HG02642 (cell line): ENCODE measurements at regions not wholly inside any gene's neighbourhood (a gene's known extent, or its start where the extent isn't known, plus 50 kb on each side); places are given as distances from the start of the nearest gene placed in this dataset.

Experiments used
- ATAC-seq: cut with Tn5 transposase; IDR thresholded peaks from one replicate; pipeline ENCODE4 v1.9.1; 2021; ENCODE audit warnings: mild to moderate bottlenecking; ENCODE audit not compliant: unreplicated experiment, poor library complexity

DNA sequence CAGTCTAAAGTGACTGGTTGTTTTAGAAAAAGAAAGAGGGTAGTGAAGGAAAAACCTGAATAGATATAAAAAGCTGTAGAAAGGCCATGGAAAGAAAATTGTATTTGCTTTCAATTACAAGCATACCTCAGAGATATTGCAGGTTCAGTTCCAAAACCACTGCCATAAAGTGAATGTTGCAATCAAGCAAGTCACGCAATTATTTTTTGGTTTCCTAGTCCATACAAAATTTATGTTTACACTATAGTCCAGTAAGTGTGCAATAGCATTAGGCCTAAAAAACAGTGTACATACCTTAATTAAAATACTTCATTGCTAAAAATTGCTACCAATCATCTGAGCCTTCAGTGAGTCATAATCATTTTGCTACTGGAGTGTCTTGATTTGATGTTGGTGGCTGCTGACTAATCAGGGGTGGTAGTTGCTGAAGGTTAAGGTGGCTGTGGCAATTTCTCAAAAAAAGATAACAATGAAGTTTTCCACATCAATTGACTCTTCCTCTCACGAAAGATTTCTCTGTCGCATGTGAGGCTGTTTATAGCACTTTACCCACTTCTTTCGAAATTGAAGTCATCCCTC, 2003.8 kb upstream of the PIK3C3 start:
- no peak for ATAC-seq

DNA sequence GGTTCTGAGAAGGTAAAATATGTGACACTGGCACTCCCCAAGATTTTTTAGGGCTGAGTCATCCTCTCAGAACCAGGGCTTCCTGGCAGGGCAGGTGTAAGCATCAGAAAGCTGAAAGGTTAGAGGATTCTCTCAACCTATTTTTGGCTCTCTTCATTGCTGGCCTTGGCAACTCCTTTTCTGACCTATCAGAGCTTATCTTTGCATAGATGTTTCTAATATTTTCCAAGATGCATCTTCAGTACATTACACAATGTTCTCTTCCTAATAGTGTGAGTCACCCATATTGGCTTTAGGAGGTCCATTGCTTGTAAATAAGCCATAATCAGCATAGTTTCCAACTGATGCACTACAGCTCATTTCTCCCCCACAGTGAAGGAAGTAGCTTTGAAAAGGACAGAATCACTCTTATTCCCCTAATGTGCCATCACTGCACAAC, 2008.4 kb upstream of the PIK3C3 start:
- ATAC-seq, result no peak

DNA sequence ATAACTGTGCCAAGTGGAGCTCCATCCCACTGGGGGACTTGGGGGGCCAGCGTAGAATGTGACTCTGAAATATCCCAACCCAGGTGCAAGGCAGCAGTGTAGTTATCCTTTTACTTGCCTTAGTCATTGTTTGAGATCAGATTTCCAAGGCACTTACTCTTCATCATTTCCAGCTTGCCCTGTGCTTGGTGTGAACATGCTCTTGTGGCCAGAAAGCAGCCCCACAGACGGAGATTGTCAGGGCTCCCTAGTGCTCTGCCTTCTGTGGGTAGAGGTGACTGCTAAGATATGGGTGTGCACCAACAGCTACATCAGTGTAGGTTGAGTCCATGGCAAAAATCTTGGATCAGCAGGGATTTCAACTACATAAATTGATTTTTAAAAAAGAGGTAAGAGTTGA, 2010.0 kb upstream of the PIK3C3 start:
- ATAC-seq, result no peak

DNA sequence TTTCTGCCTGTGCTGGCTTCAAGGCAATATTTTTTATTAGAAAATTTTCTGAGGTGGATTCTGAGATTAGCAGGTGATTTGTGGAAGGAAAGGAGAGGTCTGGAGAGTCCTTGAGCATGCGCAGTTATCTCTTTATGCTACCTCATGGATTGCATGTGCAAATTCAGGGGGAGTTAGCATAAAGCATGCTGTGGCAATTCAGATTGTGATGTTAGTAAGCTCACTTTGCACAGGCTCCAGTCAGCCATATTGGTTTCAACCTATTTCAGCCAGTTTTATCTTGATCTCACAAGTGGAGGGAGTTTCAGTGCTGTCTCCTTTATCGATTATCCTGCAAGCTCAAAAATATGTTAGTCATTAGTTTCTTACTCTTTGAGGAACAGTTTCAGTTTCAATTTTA, 2012.3 kb upstream of the PIK3C3 start:
- no peak for ATAC-seq

DNA sequence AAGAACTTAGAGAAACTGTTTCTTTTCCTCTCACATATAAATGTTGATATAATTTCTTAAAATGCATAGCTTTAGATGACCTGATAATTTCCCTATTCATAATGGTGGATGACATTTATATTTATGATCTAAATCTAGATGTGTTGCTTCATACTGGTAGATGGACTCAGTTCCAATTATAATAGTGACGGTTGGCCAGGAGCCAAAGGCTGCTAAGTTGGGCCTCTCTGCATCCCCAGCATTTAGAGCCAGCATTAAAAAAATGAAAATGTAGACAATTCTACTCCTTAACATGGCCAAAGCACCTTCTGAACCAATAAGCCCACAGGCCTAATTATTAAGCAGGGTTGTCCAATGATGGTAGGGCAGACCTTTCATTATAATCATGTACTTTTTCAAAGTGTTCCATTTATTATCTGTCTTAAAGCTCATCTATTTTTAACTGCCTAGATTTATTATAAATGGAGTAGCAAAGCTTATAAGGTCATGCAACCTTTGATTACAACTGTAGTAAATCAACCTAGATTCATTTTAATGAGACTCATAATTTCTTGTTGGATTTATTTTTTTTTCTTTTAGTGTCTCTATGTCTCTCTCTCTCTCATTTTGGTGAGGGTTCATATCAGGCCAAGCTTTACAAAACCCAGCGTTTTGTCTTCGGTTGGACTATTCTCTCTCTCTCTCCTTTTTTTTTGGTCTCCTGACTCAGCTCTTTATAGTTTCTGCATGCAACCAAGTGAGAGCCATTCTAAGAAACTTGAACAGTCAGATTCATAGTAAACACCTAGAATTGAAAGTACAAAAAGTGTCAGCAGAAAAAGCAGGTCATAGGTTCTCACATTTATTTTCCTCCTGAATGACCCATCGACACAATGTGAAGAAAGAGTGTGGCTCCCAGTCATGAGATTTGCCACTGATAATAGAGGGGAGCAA, 2016.1 kb upstream of the PIK3C3 start:
- ATAC-seq, result no peak

DNA sequence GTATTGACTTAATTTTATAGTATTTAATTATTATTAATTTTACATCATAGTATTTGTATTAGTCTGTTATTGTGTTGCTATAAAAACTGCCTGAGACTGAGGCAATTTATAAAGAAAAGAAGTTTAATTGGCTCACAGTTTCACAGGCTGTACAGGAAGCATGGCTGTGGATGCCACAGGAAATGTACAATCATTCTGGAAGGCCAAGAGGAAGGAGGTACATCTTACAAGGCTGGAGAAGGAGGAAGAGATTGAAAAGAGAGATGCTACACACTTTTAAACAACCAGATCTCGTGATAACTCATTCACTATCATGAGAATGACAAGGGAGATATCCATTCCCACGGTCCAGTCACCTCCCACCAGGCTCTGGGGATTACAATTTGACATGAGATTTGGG, 2019.4 kb upstream of the PIK3C3 start:
- no peak for ATAC-seq

DNA sequence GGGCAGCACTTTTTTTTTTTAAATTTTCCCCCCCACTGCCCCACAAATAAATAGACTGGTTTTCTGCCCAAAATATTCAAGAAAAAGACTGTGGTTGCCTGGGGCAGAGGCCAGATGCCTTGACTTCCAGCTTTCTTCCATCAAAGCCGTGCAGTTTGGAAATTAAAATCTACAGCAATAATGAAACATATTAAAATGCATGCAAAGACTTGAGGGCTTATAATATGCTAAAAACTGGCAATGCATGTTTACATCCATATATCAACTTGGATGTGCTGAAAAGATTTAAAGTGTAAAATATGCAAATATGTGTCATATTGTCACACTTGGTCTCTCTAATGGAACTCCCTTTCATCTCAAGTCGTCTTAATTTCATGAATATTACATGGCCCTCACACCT, 2036.2 kb upstream of the PIK3C3 start:
- no peak for ATAC-seq

DNA sequence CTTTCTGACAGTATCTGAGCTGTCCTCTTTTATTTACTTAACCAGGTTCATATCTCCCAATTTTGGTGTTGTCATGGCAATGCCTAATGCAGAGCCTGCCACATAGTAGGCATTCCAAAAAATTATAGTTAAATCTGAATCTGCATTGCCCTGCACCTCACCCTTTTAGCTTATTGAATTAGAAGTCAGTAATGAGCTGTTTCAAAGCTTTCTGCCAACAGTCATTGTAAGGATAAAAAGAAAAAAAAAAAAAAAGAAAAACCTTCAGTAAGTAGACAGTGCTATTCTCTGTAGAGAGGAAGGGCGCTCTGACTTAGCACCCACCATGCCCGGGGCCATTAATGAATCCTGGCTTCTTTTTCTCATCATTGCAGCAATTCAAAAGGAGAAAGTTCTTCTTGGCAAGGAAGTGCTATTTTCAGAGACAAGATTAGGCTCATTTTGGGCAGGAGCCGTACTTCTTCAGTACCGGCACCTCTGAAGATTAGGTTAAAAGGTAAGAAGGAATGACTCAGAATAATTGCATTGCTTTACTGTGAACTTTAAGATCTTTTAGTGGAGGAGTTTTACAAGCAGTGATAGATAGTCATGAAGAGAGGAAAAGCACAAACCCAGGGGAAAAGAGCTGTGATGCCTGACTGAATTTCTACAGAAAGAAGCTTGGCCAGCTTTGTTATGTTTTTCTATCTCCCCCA, 2041.2 kb upstream of the PIK3C3 start:
- no peak for ATAC-seq

DNA sequence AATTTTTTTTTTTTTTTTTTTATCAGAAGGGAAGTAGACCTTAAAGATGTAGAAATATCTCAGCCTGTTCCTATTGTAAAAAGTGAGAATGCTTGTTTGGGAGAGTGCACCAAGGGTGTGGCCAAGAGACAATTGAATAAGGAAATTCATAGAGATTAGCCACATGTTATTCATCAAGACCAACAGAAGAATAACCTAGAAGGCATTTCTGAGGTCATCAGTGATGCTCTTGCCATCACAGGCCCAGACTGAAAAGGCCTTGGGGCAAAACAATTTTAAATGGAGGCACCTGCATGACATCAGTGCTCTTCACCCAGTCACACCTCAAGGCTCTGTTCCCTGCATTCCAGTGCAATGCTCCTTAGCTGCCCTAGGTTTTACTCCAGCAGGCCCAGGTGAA, 2043.3 kb upstream of the PIK3C3 start:
- no peak for ATAC-seq

DNA sequence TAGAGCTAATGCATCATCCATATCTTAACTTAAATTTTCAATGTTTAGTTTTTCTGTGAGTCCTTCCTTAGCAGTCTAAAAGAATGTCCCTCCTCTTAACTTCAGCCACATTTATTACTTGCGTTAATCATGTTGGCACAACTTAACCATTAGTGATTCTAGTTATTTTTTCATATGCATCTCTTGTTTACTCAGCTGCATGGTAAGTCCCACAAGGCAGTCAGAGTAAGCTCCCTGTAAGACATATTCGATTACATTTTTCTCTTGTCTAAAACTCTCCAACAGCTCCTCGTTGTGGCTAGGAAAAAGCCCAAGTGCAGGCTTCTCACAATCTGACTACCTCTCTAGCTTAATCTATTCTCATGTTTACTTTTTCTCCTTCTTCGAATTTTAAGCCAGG, 2045.3 kb upstream of the PIK3C3 start:
- no peak for ATAC-seq

DNA sequence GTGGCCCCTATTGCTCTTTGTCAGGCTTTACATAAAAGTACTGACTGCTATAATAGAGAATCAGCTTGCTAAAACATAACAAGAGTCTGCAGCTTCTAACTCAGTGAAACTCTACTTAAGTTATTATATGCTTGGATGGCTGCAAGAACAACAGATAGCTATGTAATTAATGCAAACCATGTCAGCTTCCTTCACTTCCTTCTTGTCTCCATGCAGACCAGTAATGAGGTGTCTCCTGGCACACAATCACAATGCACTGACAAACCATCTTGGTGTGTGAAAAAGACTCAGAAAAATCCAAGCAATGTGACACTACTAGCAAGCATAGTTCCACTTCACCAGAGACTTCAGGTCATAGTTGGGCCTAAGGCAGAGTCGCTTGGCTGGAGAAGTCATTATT, 2068.9 kb upstream of the PIK3C3 start:
- no peak for ATAC-seq

DNA sequence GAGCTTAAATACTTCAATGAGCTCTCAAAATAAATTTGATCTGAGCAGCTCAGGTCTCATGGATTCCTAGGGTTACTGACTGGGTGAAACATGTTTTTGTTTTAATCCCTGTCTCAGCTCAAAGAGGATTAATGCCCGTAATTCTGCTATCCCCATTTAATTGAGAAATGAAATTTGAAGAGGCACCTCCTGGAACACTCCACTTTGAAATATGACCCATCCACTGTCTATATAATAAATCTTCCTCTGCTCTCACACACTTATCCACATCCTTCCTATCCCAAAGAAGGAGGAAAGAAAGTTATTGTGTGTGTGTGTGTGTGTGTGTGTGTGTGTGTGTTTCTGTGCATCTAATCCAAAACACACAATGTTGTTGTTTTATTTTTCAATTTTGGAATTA, 2082.4 kb upstream of the PIK3C3 start:
- ATAC-seq, result no peak

DNA sequence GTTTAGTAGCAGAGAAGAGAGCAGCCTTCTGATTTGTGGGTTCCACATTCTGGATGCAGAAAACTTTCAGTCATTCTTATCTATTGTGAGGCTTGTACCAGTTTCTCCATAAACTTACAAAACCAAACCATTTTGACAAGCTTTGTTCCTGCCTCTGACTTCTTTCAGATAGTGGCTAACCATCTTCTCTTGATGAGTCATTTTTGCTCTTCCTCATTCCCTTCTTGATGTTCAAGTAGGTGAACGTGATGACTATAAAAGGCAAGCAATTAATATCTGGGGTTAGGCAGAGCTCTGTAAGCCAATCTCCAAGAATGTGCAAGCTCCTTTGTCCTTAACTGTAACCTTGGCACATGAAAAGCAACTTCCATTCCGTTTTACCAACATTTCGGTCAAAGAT, 2083.1 kb upstream of the PIK3C3 start:
- no peak for ATAC-seq

DNA sequence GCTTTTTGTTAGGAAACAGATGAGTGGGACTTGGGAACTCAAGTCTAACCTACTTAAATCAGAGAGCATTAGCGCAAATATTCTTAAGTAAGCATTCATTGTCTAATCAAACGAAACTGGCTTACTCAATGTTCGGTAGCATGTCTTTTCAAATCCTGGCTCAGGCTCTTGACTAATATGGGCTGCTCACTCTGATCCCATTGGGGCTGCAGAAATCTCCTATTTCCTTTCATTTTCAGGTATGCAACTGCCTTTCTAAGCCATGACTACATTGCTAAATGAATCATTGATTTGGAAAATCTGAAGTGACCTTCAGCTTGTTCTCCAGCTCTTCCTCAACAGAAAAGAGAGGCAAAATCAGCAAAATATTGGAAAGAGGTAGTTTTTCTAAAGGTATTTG, 2084.4 kb upstream of the PIK3C3 start:
- no peak for ATAC-seq

DNA sequence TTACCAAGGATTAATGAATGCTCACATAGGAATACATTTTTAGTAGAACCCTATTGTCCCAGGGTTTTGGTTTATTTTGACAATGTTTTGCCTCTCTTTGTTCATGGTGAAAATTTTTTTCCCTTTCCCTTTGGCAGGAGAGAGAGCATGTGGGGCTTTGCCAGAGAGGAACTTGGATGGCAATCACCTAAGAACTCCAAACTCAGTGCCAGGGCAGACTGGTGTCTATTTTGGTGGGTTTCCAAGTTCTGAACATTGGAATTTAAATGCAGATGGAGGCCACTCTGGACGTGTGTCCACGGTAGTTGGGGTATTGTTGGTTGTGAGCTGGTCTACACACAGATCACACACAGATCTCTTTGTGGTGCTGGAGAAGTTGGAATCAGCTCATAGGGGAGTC, 2091.1 kb upstream of the PIK3C3 start:
- ATAC-seq, result no peak

DNA sequence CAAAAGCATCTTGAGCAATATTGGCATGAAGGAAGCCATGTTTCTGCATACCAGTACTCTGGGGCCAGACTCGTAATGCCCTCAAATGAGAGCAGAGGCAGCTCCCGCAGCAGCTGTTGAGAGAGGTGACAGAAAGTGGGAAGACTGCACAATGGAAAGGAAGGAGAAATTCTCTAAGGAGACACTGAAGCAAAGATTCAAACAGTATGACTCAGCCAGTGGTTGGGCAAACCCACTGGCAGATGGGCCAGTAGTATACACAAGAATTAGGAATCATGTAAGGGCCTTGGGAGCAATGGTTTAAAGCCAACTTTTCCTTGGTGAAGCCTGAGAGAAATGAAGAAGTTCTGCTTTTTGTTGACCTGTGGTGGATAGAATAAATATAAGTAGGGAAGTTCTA, 2092.7 kb upstream of the PIK3C3 start:
- no peak for ATAC-seq

DNA sequence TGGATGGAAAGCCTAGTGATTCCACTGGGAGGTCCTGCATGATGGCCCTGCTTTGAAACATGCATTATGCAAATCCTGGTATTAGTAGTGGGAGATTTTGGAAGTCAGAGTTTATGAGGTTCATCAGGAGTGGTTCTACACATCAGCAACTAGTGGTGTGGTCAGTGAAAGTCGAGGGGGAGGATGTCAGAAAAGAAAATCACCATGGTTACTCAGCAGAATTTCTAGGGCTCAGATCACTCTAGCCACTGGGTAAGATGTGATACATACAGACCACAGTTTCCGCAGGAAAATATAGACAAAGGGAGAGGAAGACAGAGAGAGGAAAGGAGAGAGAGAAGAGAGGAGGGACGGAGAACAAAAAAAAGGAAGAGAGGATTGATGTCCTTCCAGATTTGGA, 2100.7 kb upstream of the PIK3C3 start:
- ATAC-seq, result no peak

DNA sequence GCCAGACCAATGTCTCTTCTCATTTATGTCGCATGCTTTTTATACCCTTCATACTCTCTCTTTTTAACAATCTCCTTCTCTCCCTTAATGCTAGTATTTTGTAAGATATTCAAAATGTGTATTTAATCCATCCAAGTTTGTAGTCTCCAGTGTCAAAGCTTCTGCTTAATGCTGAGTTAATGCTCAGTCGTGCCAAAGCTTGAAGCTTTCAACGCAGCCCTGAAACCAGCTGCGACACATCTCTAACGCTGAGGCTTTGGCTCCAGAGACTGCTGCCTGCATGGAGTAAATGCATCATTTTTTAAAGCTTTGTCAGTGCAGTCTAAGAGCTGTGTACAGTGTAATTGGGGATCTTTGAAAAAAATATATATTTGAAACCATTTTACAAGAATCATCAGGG, 2108.8 kb upstream of the PIK3C3 start:
- ATAC-seq, result no peak

DNA sequence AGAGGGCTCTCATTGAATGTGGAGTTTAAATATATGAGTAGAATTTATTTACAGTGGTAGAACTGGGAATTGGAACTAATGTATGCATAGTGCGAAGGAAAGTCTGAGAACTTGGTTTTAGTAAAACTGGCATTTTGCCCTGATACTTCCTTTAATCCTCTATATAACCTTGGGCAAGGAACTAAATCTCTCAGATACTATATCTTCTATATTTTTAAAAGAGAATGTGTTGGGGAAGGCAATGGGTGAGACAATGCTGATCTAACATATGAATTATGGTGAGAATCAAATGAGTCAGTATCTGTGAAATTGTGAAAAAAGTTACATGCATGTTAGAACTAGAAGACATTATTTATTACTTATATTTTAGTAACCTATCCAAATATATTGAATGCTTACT, 2109.4 kb upstream of the PIK3C3 start:
- ATAC-seq, result no peak

DNA sequence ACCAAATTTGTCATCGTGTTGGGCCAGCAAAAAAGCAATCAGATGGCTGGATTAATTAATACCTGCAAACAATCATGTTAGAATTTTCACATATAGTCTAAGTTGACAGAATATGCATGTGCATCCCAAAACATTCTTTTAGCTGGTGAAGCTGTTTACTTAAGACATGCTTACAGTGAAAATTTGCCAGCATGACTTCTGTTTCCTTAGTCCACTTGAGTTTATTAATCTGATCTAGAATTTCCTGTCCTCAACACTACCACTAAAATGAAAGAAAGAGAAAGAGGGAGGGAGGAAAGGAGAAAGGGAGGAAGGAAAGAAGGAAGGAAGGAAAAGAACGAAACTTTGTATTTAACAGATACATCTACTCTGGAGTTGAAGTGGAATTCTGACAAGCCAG, 2109.9 kb upstream of the PIK3C3 start:
- ATAC-seq, result no peak

DNA sequence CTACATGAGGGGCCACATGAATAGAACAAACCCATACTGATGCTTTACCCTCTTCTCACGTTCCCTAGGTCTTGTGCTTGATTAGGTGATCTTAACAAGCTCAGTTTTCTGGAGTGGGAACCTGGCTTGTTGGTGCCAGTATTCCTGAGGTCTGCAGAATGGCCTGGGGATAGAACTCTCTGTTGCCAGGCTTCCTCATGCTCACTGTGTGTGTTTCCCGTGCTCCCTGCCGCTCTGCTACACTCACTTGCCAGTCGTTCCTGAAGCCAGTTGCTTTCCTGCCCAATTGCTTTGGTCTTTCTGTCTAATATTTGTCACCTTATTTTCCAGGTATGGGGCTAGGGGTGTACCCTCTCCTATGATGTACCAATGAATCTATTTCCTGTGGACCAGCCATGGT, 2111.5 kb upstream of the PIK3C3 start:
- ATAC-seq, result no peak
